HG03039 (cell line): ENCODE measurements at regions not wholly inside any gene's neighbourhood (a gene's known extent, or its start where the extent isn't known, plus 50 kb on each side); places are given as distances from the start of the nearest gene placed in this dataset.

Experiments used
- ATAC-seq: cut with Tn5 transposase; IDR thresholded peaks from one replicate; pipeline ENCODE4 v1.9.1; 2021; ENCODE audit warnings: mild to moderate bottlenecking, moderate library complexity; ENCODE audit not compliant: unreplicated experiment

- ATAC-seq = no peak
Measured at GRCh38 chr3:43210049-43211027, 76.0 kb upstream of the SNRK start.

- ATAC-seq = no peak
Measured at GRCh38 chr3:43207628-43208085, 78.7 kb upstream of the SNRK start.

DNA sequence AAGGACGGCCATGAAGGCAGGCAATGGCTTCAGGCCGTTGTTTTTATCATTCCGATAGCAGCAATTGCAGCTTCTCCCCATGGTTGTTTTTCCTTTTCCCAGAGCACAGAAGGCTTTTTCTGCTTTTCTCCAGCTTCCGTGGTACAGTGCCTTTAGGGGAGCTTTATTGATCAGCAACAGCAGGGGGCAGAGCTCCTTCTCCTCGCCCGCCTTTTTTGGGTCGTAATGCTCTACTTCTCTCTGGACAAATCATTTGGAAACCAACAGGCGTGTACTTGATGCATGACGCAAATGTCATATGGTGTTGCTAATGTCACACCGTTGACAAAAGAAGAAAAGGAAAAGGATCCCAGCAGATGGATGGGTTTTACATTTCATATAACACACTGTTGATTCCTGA, 79.7 kb upstream of the SNRK start:
- no peak for ATAC-seq

- no peak for ATAC-seq
Measured at GRCh38 chr3:43206105-43206504, 80.2 kb upstream of the SNRK start.

GRCh38 chr3:43203022-43203421, 83.3 kb upstream of the SNRK start:
- no peak for ATAC-seq

GRCh38 chr3:43201581-43201980, 84.8 kb upstream of the SNRK start:
- no peak for ATAC-seq

DNA sequence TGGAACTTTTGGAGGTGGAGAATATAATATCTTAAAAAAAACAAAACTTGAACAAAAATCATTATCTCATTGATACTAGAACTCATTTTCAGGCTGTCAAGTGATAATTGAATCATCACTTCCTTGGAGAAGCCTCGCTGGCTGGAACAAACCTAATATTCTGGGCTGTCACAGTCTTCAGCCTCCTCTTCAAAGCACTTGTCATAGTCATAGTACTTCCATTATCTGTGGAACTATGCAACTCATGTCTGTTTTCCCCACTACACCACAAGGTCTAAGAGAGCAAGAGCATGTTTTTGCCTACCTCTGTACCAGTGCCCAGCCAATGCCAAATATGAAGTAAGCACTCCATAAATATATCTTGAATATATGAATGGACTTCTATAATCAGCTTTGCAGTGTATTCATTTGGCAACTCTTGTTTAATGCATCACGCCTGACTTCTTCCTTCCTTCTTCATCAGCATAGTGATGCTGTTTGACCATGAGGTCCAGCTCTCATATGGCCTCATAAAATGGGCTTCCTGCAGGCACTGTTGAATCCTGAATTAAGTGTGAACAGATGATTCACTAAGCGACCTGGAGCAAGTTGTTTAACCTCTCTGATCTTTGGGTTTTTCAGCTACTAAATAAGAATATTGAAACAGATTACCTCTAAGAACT, 86.6 kb upstream of the SNRK start:
- no peak for ATAC-seq

GRCh38 chr3:43198791-43199644, 87.3 kb upstream of the SNRK start:
- ATAC-seq = no peak

DNA sequence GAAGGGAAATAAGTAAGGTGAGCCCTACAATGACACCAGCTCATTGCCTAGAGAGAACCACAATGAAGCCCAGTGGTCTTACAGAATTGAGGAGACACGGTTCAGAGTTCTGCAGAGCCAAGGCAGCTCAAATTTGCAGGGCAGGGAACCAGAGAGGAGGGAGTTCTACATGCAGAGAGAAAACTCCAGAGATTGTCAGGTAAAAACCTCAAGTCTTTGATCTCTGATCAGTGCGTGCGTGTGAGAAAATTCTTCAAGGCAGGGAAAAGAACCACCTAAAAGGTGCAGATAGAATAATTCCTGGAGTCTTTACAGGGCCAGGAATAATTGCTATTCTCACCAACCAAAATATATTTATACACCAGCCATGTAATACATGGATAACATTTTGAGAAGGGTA, 88.0 kb upstream of the SNRK start:
- ATAC-seq = no peak

DNA sequence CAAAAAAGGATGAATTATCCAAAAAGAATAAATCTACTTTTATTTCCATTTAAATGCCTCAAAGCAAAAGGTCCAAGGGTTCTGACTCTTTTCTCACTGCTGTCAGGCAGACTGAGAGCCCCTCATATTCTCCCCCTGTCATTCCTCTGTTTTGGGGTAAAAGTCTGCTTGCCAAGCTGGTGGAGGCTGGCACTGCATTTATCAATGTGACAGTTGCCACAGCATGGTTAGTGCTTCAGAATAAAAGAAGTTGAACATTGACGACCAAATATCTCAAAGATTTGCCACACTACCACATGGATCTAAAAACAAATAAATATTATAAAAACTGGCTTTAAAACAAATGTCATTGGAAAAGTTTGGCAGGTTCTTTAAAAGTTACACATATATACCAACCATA, 89.2 kb upstream of the SNRK start:
- ATAC-seq = no peak

- no peak for ATAC-seq
Measured at GRCh38 chr3:43196721-43197120, 89.6 kb upstream of the SNRK start.

DNA sequence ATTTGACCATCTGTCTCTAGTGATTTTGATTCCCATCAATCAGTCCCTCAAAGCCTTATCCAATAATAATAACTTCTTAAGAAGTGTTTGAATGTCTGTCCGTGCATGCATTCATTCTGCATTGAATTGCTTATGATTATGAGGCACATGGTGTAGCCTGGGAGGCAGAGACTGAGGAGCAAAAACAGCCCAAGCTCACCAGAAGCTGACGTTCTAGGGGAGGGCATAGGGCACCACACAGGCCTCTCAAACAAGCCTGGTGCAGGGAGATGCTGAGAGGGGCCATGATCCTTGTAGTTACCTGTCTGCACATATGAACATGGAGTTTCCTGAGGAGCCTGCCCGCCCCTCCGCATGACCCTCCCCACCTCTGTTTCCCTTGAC, 89.2 kb upstream of the POMGNT2 start:
- no peak for ATAC-seq

- ATAC-seq = no peak
Measured at GRCh38 chr3:43194490-43195114, 88.7 kb upstream of the POMGNT2 start.

DNA sequence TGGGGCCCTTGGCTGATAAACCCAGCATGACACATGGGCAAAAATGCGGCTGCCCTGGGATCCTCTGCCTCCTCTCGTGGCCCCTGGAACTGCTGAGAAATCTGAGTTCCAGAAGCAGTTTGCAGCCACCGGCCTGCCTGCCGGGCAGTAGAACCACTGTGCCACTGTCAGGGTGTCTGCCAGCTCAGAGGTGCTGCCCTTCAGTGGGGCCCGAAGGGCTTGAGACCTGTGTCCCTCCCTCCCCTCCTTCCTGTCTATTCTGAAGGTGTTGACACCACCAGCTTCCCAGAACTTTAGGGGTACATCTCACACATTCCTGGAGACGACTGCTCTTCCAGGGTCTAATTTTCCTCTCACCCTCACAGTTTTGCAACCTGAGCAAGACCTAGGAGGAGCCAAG, 88.2 kb upstream of the POMGNT2 start:
- no peak for ATAC-seq

- no peak for ATAC-seq
Measured at GRCh38 chr3:43192028-43192427, 86.1 kb upstream of the POMGNT2 start.

DNA sequence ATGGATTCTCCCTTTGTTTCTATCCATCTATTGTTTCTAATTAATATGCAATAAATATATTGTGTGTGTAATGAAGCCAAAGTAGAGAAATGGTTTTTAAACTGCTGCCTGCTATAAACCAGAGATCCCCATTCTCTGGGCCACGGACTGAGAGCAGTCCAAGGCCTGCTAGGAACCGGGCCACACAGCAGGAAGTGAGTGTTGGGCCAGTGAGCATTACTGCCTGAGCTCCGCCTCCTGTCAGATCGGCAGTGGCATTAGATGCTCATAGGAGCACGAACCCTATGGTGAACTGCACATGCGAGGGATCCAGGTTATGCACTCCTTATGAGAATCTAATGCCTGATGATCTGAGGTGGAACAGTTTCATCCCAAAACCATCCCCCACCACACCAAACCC, 85.2 kb upstream of the POMGNT2 start:
- ATAC-seq = no peak

GRCh38 chr3:43190670-43191069, 84.8 kb upstream of the POMGNT2 start:
- no peak for ATAC-seq

- no peak for ATAC-seq
Measured at GRCh38 chr3:43187836-43188479, 82.1 kb upstream of the POMGNT2 start.

DNA sequence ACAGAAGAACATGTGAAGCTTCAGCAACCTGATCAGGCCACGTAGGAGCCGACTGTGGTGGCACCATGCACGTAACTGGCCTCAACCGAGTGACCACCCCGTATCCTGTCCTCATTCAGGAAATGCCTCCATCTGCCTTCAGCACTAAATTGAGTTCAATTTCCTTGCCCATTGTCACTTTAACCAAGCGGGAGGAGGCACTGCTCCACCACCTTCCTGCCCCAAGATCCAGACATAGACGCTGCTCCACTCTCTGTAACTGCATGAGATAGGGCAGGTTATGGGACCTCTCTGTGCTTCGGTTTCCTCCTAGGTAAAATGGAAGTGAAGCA, 80.1 kb upstream of the POMGNT2 start:
- no peak for ATAC-seq

DNA sequence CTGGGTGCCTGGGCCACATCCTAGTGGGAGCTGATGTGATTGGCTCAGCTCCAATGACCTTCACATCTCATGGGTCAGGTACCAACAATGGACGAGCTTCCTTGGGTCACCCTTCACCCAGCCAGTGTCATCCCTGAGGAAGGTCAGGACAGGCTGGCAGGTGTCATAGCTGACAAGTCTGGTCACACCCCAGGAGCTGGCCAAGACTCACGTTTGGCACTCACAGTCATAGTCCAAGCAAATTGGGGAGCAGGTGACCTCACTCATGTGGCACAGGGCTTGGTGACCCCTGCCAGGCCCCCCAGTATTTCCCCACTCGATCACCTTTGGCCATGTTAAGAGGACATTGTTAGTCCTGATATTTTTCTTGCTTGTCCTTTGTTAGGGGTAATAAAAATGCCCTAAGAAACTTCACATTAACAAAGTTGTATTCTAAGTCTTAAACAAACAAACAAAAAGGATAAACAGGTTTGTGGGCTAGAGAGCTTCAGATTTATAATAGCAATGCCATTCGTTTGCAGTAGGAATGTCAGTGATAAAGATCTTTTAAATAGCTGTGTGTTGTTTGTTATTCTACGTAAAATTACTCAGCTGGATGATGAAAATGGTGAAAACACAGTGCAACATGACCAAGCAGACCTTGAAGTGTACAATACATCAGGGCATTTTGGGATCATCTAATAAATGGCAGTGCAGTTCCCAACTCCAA, 79.5 kb upstream of the POMGNT2 start:
- ATAC-seq = no peak
